Activated CD8-positive, alpha-beta T cell treated with anti-CD3 and anti-CD28 coated beads for 36 hours (primary cell): ENCODE measurements at regions not wholly inside any gene's neighbourhood (a gene's known extent, or its start where the extent isn't known, plus 50 kb on each side); places are given as distances from the start of the nearest gene placed in this dataset.

Experiments used
- ATAC-seq: fragments of 200-7000 bp; cut with Tn5 transposase; one replicate; pipeline ENCODE4 v1.10.0; 2021; ENCODE audit warnings: mild to moderate bottlenecking, moderate library complexity
- CTCF ChIA-PET: fragments of 350-600 bp; sonication (Branson Sonifier 250); formaldehyde crosslinking; loops from one replicate; lab custom pipeline; 2021; ENCODE audit warnings: antibody characterized with exemption; lab: Charles Lee
- POLR2A ChIA-PET: fragments of 350-600 bp; sonication (Branson Sonifier 250); formaldehyde crosslinking; loops from one replicate; lab custom pipeline; 2021; ENCODE audit warnings: antibody characterized with exemption; lab: Charles Lee
- DNase-seq: peaks from one replicate; pipeline ENCODE4 v3.0.0-alpha.2; 2020
- H3K27ac Mint-ChIP-seq: one replicate; pipeline ENCODE4 v1.8.0; 2021; ENCODE audit warnings: mild to moderate bottlenecking, mixed read lengths
- H3K27me3 Mint-ChIP-seq: one replicate; pipeline ENCODE4 v1.8.0; 2021; ENCODE audit warnings: mixed read lengths
- H3K36me3 Mint-ChIP-seq: one replicate; pipeline ENCODE4 v1.8.0; 2021; ENCODE audit warnings: low read depth, mixed read lengths
- H3K4me1 Mint-ChIP-seq: one replicate; pipeline ENCODE4 v1.8.0; 2021; ENCODE audit warnings: low read depth, mixed read lengths
- H3K4me3 Mint-ChIP-seq: one replicate; pipeline ENCODE4 v1.8.0; 2021; ENCODE audit warnings: mild to moderate bottlenecking, moderate library complexity, mixed read lengths
- H3K9me3 Mint-ChIP-seq: one replicate; pipeline ENCODE4 v1.8.0; 2021; ENCODE audit warnings: mixed read lengths
- CTCF ChIP-seq: fragments of 200-600 bp; IDR thresholded peaks from one replicate; pipeline ENCODE4 v1.8.0; 2022; ENCODE audit warnings: antibody characterized with exemption, mild to moderate bottlenecking
- intact Hi-C: fragments of 100-400 bp; cut with micrococcal nuclease; formaldehyde crosslinking; loops from one replicate; pipeline ENCODE4 v1.10.0; 2022

GRCh38 chr2:122358729-122359128 is 603.3 kb downstream of the TSN start:
- Mint-ChIP-seq H3K27ac (no peak overlapping the region), H3K36me3 (no peaks in the 10 kb centered on the region), H3K4me1 (no peaks in the 10 kb centered on the region), H3K27me3 (no peaks in the 10 kb centered on the region), H3K9me3 (no peaks in the 10 kb centered on the region), H3K4me3 (no peak overlapping the region)
- no peak for ATAC-seq
- TF ChIP-seq CTCF = no peak
- CTCF ChIA-PET = no interaction called here
- POLR2A ChIA-PET = interaction anchor here (0.6 kb wide), 1 partner anchor 87 kb away, joined by 4 read pairs; no protein-coding TSS in a partner anchor
- DNase-seq = no peak
- intact Hi-C loops = no loop called here

GRCh38 chr2:122363885-122364284 is 608.4 kb downstream of the TSN start:
- TF ChIP-seq CTCF = no peak
- no peak overlapping the region for H3K27ac Mint-ChIP-seq
- no peaks in the 10 kb centered on the region for H3K36me3 Mint-ChIP-seq
- H3K4me1 Mint-ChIP-seq = no peaks in the 10 kb centered on the region
- DNase-seq (no peak), ATAC-seq (no peak)
- no peak overlapping the region for H3K4me3 Mint-ChIP-seq
- intact Hi-C loops = no loop called here
- no peaks in the 10 kb centered on the region for H3K27me3 Mint-ChIP-seq
- POLR2A ChIA-PET = no interaction called here
- CTCF ChIA-PET = no interaction called here
- no peaks in the 10 kb centered on the region for H3K9me3 Mint-ChIP-seq

GRCh38 chr2:122366427-122366826 is 611.0 kb downstream of the TSN start:
- TF ChIP-seq CTCF = no peak
- ATAC-seq (no peak), DNase-seq (no peak)
- Mint-ChIP-seq H3K4me1 (no peaks in the 10 kb centered on the region), H3K36me3 (no peaks in the 10 kb centered on the region), H3K9me3 (no peaks in the 10 kb centered on the region), H3K4me3 (no peak overlapping the region), H3K27me3 (no peaks in the 10 kb centered on the region), H3K27ac (no peak overlapping the region)
- intact Hi-C loops = no loop called here
- CTCF ChIA-PET = no interaction called here
- POLR2A ChIA-PET = no interaction called here

GRCh38 chr2:122366969-122367645 is 611.7 kb downstream of the TSN start:
- ChIA-PET POLR2A (no interaction called here), CTCF (no interaction called here)
- TF ChIP-seq CTCF = no peak
- Mint-ChIP-seq H3K27ac (no peak overlapping the region), H3K4me1 (no peaks in the 10 kb centered on the region), H3K36me3 (no peaks in the 10 kb centered on the region), H3K27me3 (no peaks in the 10 kb centered on the region), H3K4me3 (no peak overlapping the region), H3K9me3 (peaks cover 1% of the 10 kb centered on the region)
- DNase-seq (no peak), ATAC-seq (no peak)
- intact Hi-C loops = no loop called here

GRCh38 chr2:122367646-122368010 is 612.2 kb downstream of the TSN start:
- POLR2A ChIA-PET = no interaction called here
- no peak for DNase-seq
- no peaks in the 10 kb centered on the region for H3K36me3 Mint-ChIP-seq
- H3K4me3 Mint-ChIP-seq = no peak overlapping the region
- H3K27me3 Mint-ChIP-seq = no peaks in the 10 kb centered on the region
- CTCF ChIA-PET = no interaction called here
- H3K27ac Mint-ChIP-seq = no peak overlapping the region
- intact Hi-C loops = no loop called here
- no peak for ATAC-seq
- no peak for TF ChIP-seq CTCF
- H3K9me3 Mint-ChIP-seq = peaks cover 7% of the 10 kb centered on the region
- no peaks in the 10 kb centered on the region for H3K4me1 Mint-ChIP-seq
